ENCODE measurements at regions not wholly inside any gene's neighbourhood (a gene's known extent, or its start where the extent isn't known, plus 50 kb on each side); places are given as distances from the start of the nearest gene placed in this dataset.

DNA sequence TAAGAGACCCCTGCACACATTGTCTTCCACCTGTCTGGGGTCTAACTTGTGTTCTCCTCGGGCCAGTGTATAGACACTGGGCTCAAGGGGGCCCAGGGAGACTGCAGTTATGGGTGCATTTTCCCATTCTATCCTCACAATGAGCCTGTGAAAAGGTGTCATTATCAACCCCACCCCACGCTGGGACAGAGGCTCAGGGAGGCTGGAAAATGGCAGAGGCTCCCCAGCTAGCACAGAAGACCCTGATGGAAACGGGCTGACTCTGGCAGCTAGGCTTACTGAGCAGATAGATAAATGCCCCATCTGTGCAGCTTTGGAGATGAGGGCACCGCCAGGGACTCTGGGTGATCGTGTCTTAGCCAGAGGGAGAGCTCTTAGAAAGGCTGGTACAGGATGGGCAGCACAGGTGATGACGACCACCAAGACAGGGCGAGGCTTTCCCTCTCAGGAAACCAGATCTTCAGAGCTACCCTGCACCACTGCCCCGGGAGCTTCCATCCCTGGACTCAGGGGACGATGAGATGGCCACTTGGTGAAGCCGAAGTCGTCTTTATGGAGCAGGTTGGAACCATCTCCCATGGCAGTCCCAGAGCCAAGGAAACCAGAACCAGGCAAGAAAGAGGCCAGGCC lies 58.2 kb upstream of the CHST15 start:
- ChIA-PET CTCF (interaction anchor here (1.1 to 2.2 kb wide), 5 partner anchors 9 to 157 kb away, joined by 3 to 10 read pairs (median 4); no protein-coding TSS in a partner anchor), POLR2A (no interaction called here)
- no peak for TF ChIP-seq ETV6 (CRISPR knock-in tag; IDR thresholded peaks at IDR 0.05)
- TF ChIP-seq AR (CRISPR knock-in tag; IDR thresholded peaks at IDR 0.05): no peak
- no peak for TF ChIP-seq ELF4 (CRISPR knock-in tag; IDR thresholded peaks at IDR 0.05; ENCODE audit: low read depth)
- TF ChIP-seq, protein P1, sequence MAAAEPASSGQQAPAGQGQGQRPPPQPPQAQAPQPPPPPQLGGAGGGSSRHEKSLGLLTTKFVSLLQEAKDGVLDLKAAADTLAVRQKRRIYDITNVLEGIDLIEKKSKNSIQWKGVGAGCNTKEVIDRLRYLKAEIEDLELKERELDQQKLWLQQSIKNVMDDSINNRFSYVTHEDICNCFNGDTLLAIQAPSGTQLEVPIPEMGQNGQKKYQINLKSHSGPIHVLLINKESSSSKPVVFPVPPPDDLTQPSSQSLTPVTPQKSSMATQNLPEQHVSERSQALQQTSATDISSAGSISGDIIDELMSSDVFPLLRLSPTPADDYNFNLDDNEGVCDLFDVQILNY (CRISPR knock-in tag; IDR thresholded peaks at IDR 0.05): no peak
- no peak for TF ChIP-seq ATF3 (CRISPR knock-in tag; conservative IDR thresholded peaks at IDR 0.05)
- no peak for TF ChIP-seq ZNF416 (CRISPR knock-in tag; IDR thresholded peaks at IDR 0.05)
- TF ChIP-seq FOXJ3 (CRISPR knock-in tag; IDR thresholded peaks at IDR 0.05; ENCODE audit: borderline replicate concordance): no peak
- TF ChIP-seq, protein P2, sequence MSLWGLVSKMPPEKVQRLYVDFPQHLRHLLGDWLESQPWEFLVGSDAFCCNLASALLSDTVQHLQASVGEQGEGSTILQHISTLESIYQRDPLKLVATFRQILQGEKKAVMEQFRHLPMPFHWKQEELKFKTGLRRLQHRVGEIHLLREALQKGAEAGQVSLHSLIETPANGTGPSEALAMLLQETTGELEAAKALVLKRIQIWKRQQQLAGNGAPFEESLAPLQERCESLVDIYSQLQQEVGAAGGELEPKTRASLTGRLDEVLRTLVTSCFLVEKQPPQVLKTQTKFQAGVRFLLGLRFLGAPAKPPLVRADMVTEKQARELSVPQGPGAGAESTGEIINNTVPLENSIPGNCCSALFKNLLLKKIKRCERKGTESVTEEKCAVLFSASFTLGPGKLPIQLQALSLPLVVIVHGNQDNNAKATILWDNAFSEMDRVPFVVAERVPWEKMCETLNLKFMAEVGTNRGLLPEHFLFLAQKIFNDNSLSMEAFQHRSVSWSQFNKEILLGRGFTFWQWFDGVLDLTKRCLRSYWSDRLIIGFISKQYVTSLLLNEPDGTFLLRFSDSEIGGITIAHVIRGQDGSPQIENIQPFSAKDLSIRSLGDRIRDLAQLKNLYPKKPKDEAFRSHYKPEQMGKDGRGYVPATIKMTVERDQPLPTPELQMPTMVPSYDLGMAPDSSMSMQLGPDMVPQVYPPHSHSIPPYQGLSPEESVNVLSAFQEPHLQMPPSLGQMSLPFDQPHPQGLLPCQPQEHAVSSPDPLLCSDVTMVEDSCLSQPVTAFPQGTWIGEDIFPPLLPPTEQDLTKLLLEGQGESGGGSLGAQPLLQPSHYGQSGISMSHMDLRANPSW (CRISPR knock-in tag; conservative IDR thresholded peaks at IDR 0.05; ENCODE audit: low read depth): no peak
- no peak for TF ChIP-seq TCF7 (CRISPR knock-in tag; IDR thresholded peaks at IDR 0.05; ENCODE audit: low read depth)
- no peak for TF ChIP-seq ZNF512 (CRISPR knock-in tag; IDR thresholded peaks at IDR 0.05; ENCODE audit: borderline replicate concordance)
- TF ChIP-seq ZNF396 (CRISPR knock-in tag; IDR thresholded peaks at IDR 0.05; ENCODE audit: borderline replicate concordance): no peak
- no peak for TF ChIP-seq CREB1 (CRISPR knock-in tag; IDR thresholded peaks at IDR 0.05)
- TF ChIP-seq, protein P3, sequence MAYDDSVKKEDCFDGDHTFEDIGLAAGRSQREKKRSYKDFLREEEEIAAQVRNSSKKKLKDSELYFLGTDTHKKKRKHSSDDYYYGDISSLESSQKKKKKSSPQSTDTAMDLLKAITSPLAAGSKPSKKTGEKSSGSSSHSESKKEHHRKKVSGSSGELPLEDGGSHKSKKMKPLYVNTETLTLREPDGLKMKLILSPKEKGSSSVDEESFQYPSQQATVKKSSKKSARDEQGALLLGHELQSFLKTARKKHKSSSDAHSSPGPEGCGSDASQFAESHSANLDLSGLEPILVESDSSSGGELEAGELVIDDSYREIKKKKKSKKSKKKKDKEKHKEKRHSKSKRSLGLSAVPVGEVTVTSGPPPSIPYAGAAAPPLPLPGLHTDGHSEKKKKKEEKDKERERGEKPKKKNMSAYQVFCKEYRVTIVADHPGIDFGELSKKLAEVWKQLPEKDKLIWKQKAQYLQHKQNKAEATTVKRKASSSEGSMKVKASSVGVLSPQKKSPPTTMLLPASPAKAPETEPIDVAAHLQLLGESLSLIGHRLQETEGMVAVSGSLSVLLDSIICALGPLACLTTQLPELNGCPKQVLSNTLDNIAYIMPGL (CRISPR knock-in tag; IDR thresholded peaks at IDR 0.05): no peak
- no peak for TF ChIP-seq ZBTB43 (CRISPR knock-in tag; IDR thresholded peaks at IDR 0.05)
- no peak for TF ChIP-seq NR2C2 (CRISPR knock-in tag; IDR thresholded peaks at IDR 0.05)
- no peak for TF ChIP-seq MXD4 (CRISPR knock-in tag; IDR thresholded peaks at IDR 0.05; ENCODE audit: borderline replicate concordance)
- TF ChIP-seq ZBTB21 (CRISPR knock-in tag; IDR thresholded peaks at IDR 0.05; ENCODE audit: borderline replicate concordance): no peak
- TF ChIP-seq IRF2 (CRISPR knock-in tag; IDR thresholded peaks at IDR 0.05; ENCODE audit: borderline replicate concordance, low read depth): no peak
- H3K36me3 Mint-ChIP-seq: peaks cover 4% of the 10 kb centered on the region; the same call in 1 of the 2 replicates
- H3K27me3 Mint-ChIP-seq (ENCODE audit: low read depth): no peaks in the 10 kb centered on the region; the same call in 1 of the 2 replicates
- ATAC-seq (no peak), DNase-seq (ENCODE audit: low spot score) (no peak)
- H3K9me3 Mint-ChIP-seq: no peaks in the 10 kb centered on the region; the same call in 1 of the 2 replicates
- no peak overlapping the region for H3K4me3 Mint-ChIP-seq
- peaks cover 21% of the 10 kb centered on the region for H3K4me1 Mint-ChIP-seq
- H3K27ac Mint-ChIP-seq: no peak overlapping the region

Data from WTC11 (cell line).